ENCODE measurements at regions not wholly inside any gene's neighbourhood (a gene's known extent, or its start where the extent isn't known, plus 50 kb on each side); places are given as distances from the start of the nearest gene placed in this dataset.

- peaks cover 4% of the 10 kb centered on the region for H3K4me1 Mint-ChIP-seq (ENCODE audit: unreplicated experiment)
- H3K9me3 Mint-ChIP-seq: no peaks in the 10 kb centered on the region
- no peak overlapping the region for H3K4me3 Mint-ChIP-seq
- no peak for DNase-seq (ENCODE audit: extremely low spot score, unreplicated experiment)
- no peak overlapping the region for H3K27ac Mint-ChIP-seq
- peaks cover 3% of the 10 kb centered on the region for H3K27me3 Mint-ChIP-seq
- TF ChIP-seq CTCF (conservative IDR thresholded peaks at IDR 0.05): no peak
- H3K36me3 Mint-ChIP-seq: no peaks in the 10 kb centered on the region
These were observed 193.1 kb upstream of the LPP start for GRCh38 chr3:187960820-187961219.

- no peak for TF ChIP-seq CTCF (conservative IDR thresholded peaks at IDR 0.05)
- peaks cover 3% of the 10 kb centered on the region for H3K27me3 Mint-ChIP-seq
- no peak overlapping the region for H3K4me3 Mint-ChIP-seq
- H3K27ac Mint-ChIP-seq: no peak overlapping the region
- H3K36me3 Mint-ChIP-seq: no peaks in the 10 kb centered on the region
- H3K4me1 Mint-ChIP-seq (ENCODE audit: unreplicated experiment): peaks cover 4% of the 10 kb centered on the region
- H3K9me3 Mint-ChIP-seq: no peaks in the 10 kb centered on the region
- DNase-seq (ENCODE audit: extremely low spot score, unreplicated experiment): no peak
These were observed 192.6 kb upstream of the LPP start for GRCh38 chr3:187961366-187961765.

- no peaks in the 10 kb centered on the region for H3K9me3 Mint-ChIP-seq
- DNase-seq (ENCODE audit: extremely low spot score, unreplicated experiment): no peak
- H3K27me3 Mint-ChIP-seq: peaks cover 7% of the 10 kb centered on the region
- no peak overlapping the region for H3K4me3 Mint-ChIP-seq
- H3K4me1 Mint-ChIP-seq (ENCODE audit: unreplicated experiment): peaks cover 4% of the 10 kb centered on the region
- H3K27ac Mint-ChIP-seq: no peak overlapping the region
- H3K36me3 Mint-ChIP-seq: no peaks in the 10 kb centered on the region
- no peak for TF ChIP-seq CTCF (conservative IDR thresholded peaks at IDR 0.05)
These were observed 190.8 kb upstream of the LPP start for GRCh38 chr3:187963003-187963676.

- no peak for DNase-seq (ENCODE audit: extremely low spot score, unreplicated experiment)
- Mint-ChIP-seq H3K4me3 (no peak overlapping the region), H3K9me3 (no peaks in the 10 kb centered on the region), H3K27ac (no peak overlapping the region), H3K27me3 (peaks cover 7% of the 10 kb centered on the region), H3K4me1 (ENCODE audit: unreplicated experiment) (peaks cover 4% of the 10 kb centered on the region), H3K36me3 (no peaks in the 10 kb centered on the region)
- no peak for TF ChIP-seq CTCF (conservative IDR thresholded peaks at IDR 0.05)
These were observed 190.1 kb upstream of the LPP start for GRCh38 chr3:187963677-187964385.

GRCh38 chr3:187964760-187965159 lies 189.2 kb upstream of the LPP start:
- no peak for TF ChIP-seq CTCF (conservative IDR thresholded peaks at IDR 0.05)
- Mint-ChIP-seq H3K4me1 (ENCODE audit: unreplicated experiment) (peaks cover 4% of the 10 kb centered on the region), H3K4me3 (no peak overlapping the region), H3K27ac (no peak overlapping the region), H3K9me3 (no peaks in the 10 kb centered on the region), H3K27me3 (peaks cover 7% of the 10 kb centered on the region), H3K36me3 (no peaks in the 10 kb centered on the region)
- no peak for DNase-seq (ENCODE audit: extremely low spot score, unreplicated experiment)
